ENCODE measurements at regions not wholly inside any gene's neighbourhood (a gene's known extent, or its start where the extent isn't known, plus 50 kb on each side); places are given as distances from the start of the nearest gene placed in this dataset.
A peak's percentile ranks its signal among the peaks of the same experiment; 100 is the strongest.

DNA sequence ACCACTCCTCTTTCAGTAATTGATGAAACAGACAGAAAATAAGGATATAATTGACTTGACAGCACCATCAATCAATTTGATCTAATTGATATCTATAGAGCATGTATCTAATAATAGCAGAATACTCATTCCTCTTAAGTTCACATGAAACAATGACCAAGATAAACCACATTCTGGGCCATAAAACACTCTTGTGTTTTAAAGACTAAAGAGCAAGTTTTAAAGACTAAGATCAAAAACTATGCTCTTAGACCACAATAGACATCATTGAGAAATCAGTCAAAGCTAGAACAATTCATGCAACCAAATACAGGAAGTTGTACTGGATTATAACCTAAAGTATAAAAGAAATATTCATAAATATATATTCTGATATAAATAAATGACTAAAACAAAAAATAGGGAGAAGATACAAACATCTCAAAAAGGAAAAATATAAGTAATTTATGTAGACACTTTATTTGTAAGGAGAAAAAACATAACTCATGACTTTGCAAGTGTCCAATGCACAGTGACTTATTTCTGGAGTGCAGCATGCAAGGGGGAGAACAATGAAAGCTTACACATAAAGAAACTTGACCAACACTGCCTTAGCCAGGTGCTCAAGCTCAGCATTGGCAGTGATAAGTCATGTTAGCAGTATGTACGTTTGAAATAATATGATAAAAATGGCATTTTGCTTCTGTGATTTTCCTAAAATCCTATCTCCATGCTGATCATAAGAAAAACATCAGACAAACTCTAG, 312.7 kb upstream of the IGFBP3 start:
- no peak overlapping the region for H3K27ac ChIP-seq
- in situ Hi-C loops (cut with HindIII; ENCODE audit: low pct_ligation_motif_present, low sequenced_read_pairs) = no loop called here
- H3K4me3 ChIP-seq (ENCODE audit: low read depth, low read length) = no peak overlapping the region
- TF ChIP-seq CTCF (IDR thresholded peaks at IDR 0.05; ENCODE audit: low read depth, low read length, missing control alignments) = no peak
- H3K27me3 ChIP-seq (replicated peaks) = no peaks in the 10 kb centered on the region
- no peaks in the 10 kb centered on the region for H3K36me3 ChIP-seq (replicated peaks)
- no peak for DNase-seq

GRCh38 chr7:46230990-46231305, 309.9 kb upstream of the IGFBP3 start:
- Histone ChIP-seq H3K4me3 (ENCODE audit: low read depth, low read length) (no peak overlapping the region), H3K27me3 (replicated peaks) (no peaks in the 10 kb centered on the region), H3K36me3 (replicated peaks) (no peaks in the 10 kb centered on the region), H3K27ac (peak overlapping the region; percentile 45)
- TF ChIP-seq CTCF (IDR thresholded peaks at IDR 0.05; ENCODE audit: low read depth, low read length, missing control alignments) = no peak
- DNase-seq = peak; percentile 75
- in situ Hi-C loops (cut with HindIII; ENCODE audit: low pct_ligation_motif_present, low sequenced_read_pairs) = no loop called here

- Histone ChIP-seq H3K36me3 (replicated peaks) (no peaks in the 10 kb centered on the region), H3K4me3 (ENCODE audit: low read depth, low read length) (no peak overlapping the region), H3K27ac (peak overlapping the region; percentile 45), H3K27me3 (replicated peaks) (no peaks in the 10 kb centered on the region)
- no peak for DNase-seq
- in situ Hi-C loops (cut with HindIII; ENCODE audit: low pct_ligation_motif_present, low sequenced_read_pairs) = no loop called here
- TF ChIP-seq CTCF (IDR thresholded peaks at IDR 0.05; ENCODE audit: low read depth, low read length, missing control alignments) = no peak
Measured at GRCh38 chr7:46230298-46230989, 309.4 kb upstream of the IGFBP3 start.

GRCh38 chr7:46229409-46229808, 308.3 kb upstream of the IGFBP3 start:
- no peak overlapping the region for H3K4me3 ChIP-seq (ENCODE audit: low read depth, low read length)
- peak overlapping the region; percentile 61 for H3K27ac ChIP-seq
- in situ Hi-C loops (cut with HindIII; ENCODE audit: low pct_ligation_motif_present, low sequenced_read_pairs) = no loop called here
- no peaks in the 10 kb centered on the region for H3K36me3 ChIP-seq (replicated peaks)
- peak; percentile 89 for DNase-seq
- no peak for TF ChIP-seq CTCF (IDR thresholded peaks at IDR 0.05; ENCODE audit: low read depth, low read length, missing control alignments)
- no peaks in the 10 kb centered on the region for H3K27me3 ChIP-seq (replicated peaks)

DNA sequence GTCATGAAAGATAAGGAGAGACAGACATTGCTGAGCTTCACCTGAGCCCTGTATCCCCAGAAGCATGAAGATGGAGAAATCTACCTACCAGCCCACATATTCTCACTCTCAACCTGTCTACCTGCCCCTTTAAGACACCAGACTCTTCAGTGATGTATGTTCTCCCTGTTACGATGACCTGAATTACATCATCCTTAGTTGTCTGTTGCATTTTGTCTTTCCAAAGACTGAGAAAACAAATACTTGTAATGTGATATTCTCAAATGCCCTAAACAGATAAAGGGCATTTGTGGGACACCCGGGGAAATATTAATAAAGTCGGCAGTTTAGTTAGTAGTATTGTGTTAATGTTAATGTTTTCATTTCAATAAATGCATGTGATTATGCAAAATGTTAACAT, 305.8 kb upstream of the IGFBP3 start:
- Histone ChIP-seq H3K36me3 (replicated peaks) (no peaks in the 10 kb centered on the region), H3K4me3 (ENCODE audit: low read depth, low read length) (no peak overlapping the region), H3K27ac (no peak overlapping the region), H3K27me3 (replicated peaks) (no peaks in the 10 kb centered on the region)
- DNase-seq = peak; percentile 33
- no peak for TF ChIP-seq CTCF (IDR thresholded peaks at IDR 0.05; ENCODE audit: low read depth, low read length, missing control alignments)
- in situ Hi-C loops (cut with HindIII; ENCODE audit: low pct_ligation_motif_present, low sequenced_read_pairs) = no loop called here

Measured in brain microvascular endothelial cell (primary cell).